ENCODE measurements at regions not wholly inside any gene's neighbourhood (a gene's known extent, or its start where the extent isn't known, plus 50 kb on each side); places are given as distances from the start of the nearest gene placed in this dataset.
"Not testable (repeated sequence)": the region's sequence is repeated elsewhere in the genome, so short reads cannot be mapped to it uniquely, and the experiment has no call there.

GRCh38 chr21:6526213-6526612 lies 3995.2 kb upstream of the TPTE start:
- not testable (repeated sequence) for H3K36me3 ChIP-seq (replicated peaks in 1 of 2; ENCODE audit: control insufficient read depth in 2 of 2, insufficient read depth in 2 of 2, low read length in 2 of 2); H3K9ac ChIP-seq (ENCODE audit: low read depth, low read length, poor library complexity); H2BK12ac ChIP-seq (ENCODE audit: low read length); H3K9me3 ChIP-seq (replicated peaks in 1 of 2; ENCODE audit: control insufficient read depth in 2 of 2, insufficient read depth in 1 of 2, low read depth in 1 of 2, low read length in 2 of 2); H3K4me2 ChIP-seq (ENCODE audit: insufficient read depth, low read length, poor library complexity, severe bottlenecking); H3K18ac ChIP-seq (ENCODE audit: low read length); H2BK5ac ChIP-seq (ENCODE audit: low read length); DNase-seq (ENCODE audit: low spot score); H3K23ac ChIP-seq (ENCODE audit: low read depth, low read length, poor library complexity); H3K14ac ChIP-seq (ENCODE audit: low read length); H3K4me3 ChIP-seq (ENCODE audit: low read length in 2 of 2); H2AK5ac ChIP-seq (ENCODE audit: low read depth, low read length); H3K4me1 ChIP-seq (ENCODE audit: control insufficient read depth in 2 of 2, insufficient read depth in 1 of 2, low read depth in 1 of 2, low read length in 2 of 2); H3K27me3 ChIP-seq (ENCODE audit: control insufficient read depth in 3 of 3, insufficient read depth in 3 of 3, low read depth in 1 of 3, low read length in 3 of 3); H2BK120ac ChIP-seq (ENCODE audit: low read depth, low read length); H3K4ac ChIP-seq (ENCODE audit: low read length); H2AFZ ChIP-seq (ENCODE audit: low read length); H3K79me1 ChIP-seq (ENCODE audit: low read depth, low read length); H3K27ac ChIP-seq (replicated peaks; ENCODE audit: low read length); H4K91ac ChIP-seq (ENCODE audit: low read depth, low read length, poor library complexity); H4K8ac ChIP-seq (ENCODE audit: low read depth, low read length); H2BK15ac ChIP-seq (ENCODE audit: low read length)
- no CpG with 5 or more reads among the region's 10 CpGs for WGBS, 2 donors (ENCODE audit: extremely low coverage in 2 of 2, insufficient read length in 2 of 2, insufficient replicate concordance in 1 of 2)

- H2BK12ac ChIP-seq (ENCODE audit: low read length); H3K27me3 ChIP-seq (ENCODE audit: control insufficient read depth in 3 of 3, insufficient read depth in 3 of 3, low read depth in 1 of 3, low read length in 3 of 3); H2BK15ac ChIP-seq (ENCODE audit: low read length); H3K18ac ChIP-seq (ENCODE audit: low read length); H3K23ac ChIP-seq (ENCODE audit: low read depth, low read length, poor library complexity); H3K79me1 ChIP-seq (ENCODE audit: low read depth, low read length); H3K9ac ChIP-seq (ENCODE audit: low read depth, low read length, poor library complexity); H3K4ac ChIP-seq (ENCODE audit: low read length); DNase-seq (ENCODE audit: low spot score); H3K9me3 ChIP-seq (replicated peaks in 1 of 2; ENCODE audit: control insufficient read depth in 2 of 2, insufficient read depth in 1 of 2, low read depth in 1 of 2, low read length in 2 of 2); H4K8ac ChIP-seq (ENCODE audit: low read depth, low read length); H3K4me2 ChIP-seq (ENCODE audit: insufficient read depth, low read length, poor library complexity, severe bottlenecking); H2BK5ac ChIP-seq (ENCODE audit: low read length); H4K91ac ChIP-seq (ENCODE audit: low read depth, low read length, poor library complexity); H2AFZ ChIP-seq (ENCODE audit: low read length); H3K14ac ChIP-seq (ENCODE audit: low read length); H3K36me3 ChIP-seq (replicated peaks in 1 of 2; ENCODE audit: control insufficient read depth in 2 of 2, insufficient read depth in 2 of 2, low read length in 2 of 2); H3K4me1 ChIP-seq (ENCODE audit: control insufficient read depth in 2 of 2, insufficient read depth in 1 of 2, low read depth in 1 of 2, low read length in 2 of 2); H3K27ac ChIP-seq (replicated peaks; ENCODE audit: low read length); H2BK120ac ChIP-seq (ENCODE audit: low read depth, low read length); H2AK5ac ChIP-seq (ENCODE audit: low read depth, low read length); H3K4me3 ChIP-seq (ENCODE audit: low read length in 2 of 2): not testable (repeated sequence)
- no CpG with 5 or more reads among the region's 8 CpGs for WGBS, 2 donors (ENCODE audit: extremely low coverage in 2 of 2, insufficient read length in 2 of 2, insufficient replicate concordance in 1 of 2)
Observed at GRCh38 chr21:6530655-6531054, 3990.7 kb upstream of the TPTE start.

- H2BK12ac ChIP-seq (ENCODE audit: low read length); H2BK120ac ChIP-seq (ENCODE audit: low read depth, low read length); H3K23ac ChIP-seq (ENCODE audit: low read depth, low read length, poor library complexity); H3K4me1 ChIP-seq (ENCODE audit: control insufficient read depth in 2 of 2, insufficient read depth in 1 of 2, low read depth in 1 of 2, low read length in 2 of 2); H2BK5ac ChIP-seq (ENCODE audit: low read length); H3K14ac ChIP-seq (ENCODE audit: low read length); H3K4ac ChIP-seq (ENCODE audit: low read length); H3K18ac ChIP-seq (ENCODE audit: low read length); H3K79me1 ChIP-seq (ENCODE audit: low read depth, low read length); H3K9ac ChIP-seq (ENCODE audit: low read depth, low read length, poor library complexity); H2AK5ac ChIP-seq (ENCODE audit: low read depth, low read length); H4K8ac ChIP-seq (ENCODE audit: low read depth, low read length); H3K4me2 ChIP-seq (ENCODE audit: insufficient read depth, low read length, poor library complexity, severe bottlenecking); H2BK15ac ChIP-seq (ENCODE audit: low read length); H3K36me3 ChIP-seq (replicated peaks in 1 of 2; ENCODE audit: control insufficient read depth in 2 of 2, insufficient read depth in 2 of 2, low read length in 2 of 2); H2AFZ ChIP-seq (ENCODE audit: low read length); DNase-seq (ENCODE audit: low spot score); H3K27me3 ChIP-seq (ENCODE audit: control insufficient read depth in 3 of 3, insufficient read depth in 3 of 3, low read depth in 1 of 3, low read length in 3 of 3); H3K9me3 ChIP-seq (replicated peaks in 1 of 2; ENCODE audit: control insufficient read depth in 2 of 2, insufficient read depth in 1 of 2, low read depth in 1 of 2, low read length in 2 of 2); H4K91ac ChIP-seq (ENCODE audit: low read depth, low read length, poor library complexity); H3K27ac ChIP-seq (replicated peaks; ENCODE audit: low read length); H3K4me3 ChIP-seq (ENCODE audit: low read length in 2 of 2): not testable (repeated sequence)
- WGBS, 2 donors (ENCODE audit: extremely low coverage in 2 of 2, insufficient read length in 2 of 2, insufficient replicate concordance in 1 of 2) = no CpG with 5 or more reads among the region's 25 CpGs
Observed at GRCh38 chr21:6533261-6533660, 3988.1 kb upstream of the TPTE start.

GRCh38 chr21:6538320-6538719 lies 3983.1 kb upstream of the TPTE start:
- not testable (repeated sequence) for H2AFZ ChIP-seq (ENCODE audit: low read length); H3K4me2 ChIP-seq (ENCODE audit: insufficient read depth, low read length, poor library complexity, severe bottlenecking); H2BK12ac ChIP-seq (ENCODE audit: low read length); H3K27me3 ChIP-seq (ENCODE audit: control insufficient read depth in 3 of 3, insufficient read depth in 3 of 3, low read depth in 1 of 3, low read length in 3 of 3); H3K9me3 ChIP-seq (replicated peaks in 1 of 2; ENCODE audit: control insufficient read depth in 2 of 2, insufficient read depth in 1 of 2, low read depth in 1 of 2, low read length in 2 of 2); H3K27ac ChIP-seq (replicated peaks; ENCODE audit: low read length); H3K9ac ChIP-seq (ENCODE audit: low read depth, low read length, poor library complexity); H3K4me1 ChIP-seq (ENCODE audit: control insufficient read depth in 2 of 2, insufficient read depth in 1 of 2, low read depth in 1 of 2, low read length in 2 of 2); H4K91ac ChIP-seq (ENCODE audit: low read depth, low read length, poor library complexity); H4K8ac ChIP-seq (ENCODE audit: low read depth, low read length); H2AK5ac ChIP-seq (ENCODE audit: low read depth, low read length); H2BK5ac ChIP-seq (ENCODE audit: low read length); H3K14ac ChIP-seq (ENCODE audit: low read length); H3K23ac ChIP-seq (ENCODE audit: low read depth, low read length, poor library complexity); H2BK15ac ChIP-seq (ENCODE audit: low read length); H2BK120ac ChIP-seq (ENCODE audit: low read depth, low read length); DNase-seq (ENCODE audit: low spot score); H3K36me3 ChIP-seq (replicated peaks in 1 of 2; ENCODE audit: control insufficient read depth in 2 of 2, insufficient read depth in 2 of 2, low read length in 2 of 2); H3K4me3 ChIP-seq (ENCODE audit: low read length in 2 of 2); H3K18ac ChIP-seq (ENCODE audit: low read length); H3K79me1 ChIP-seq (ENCODE audit: low read depth, low read length); H3K4ac ChIP-seq (ENCODE audit: low read length)
- WGBS, 2 donors (ENCODE audit: extremely low coverage in 2 of 2, insufficient read length in 2 of 2, insufficient replicate concordance in 1 of 2) = no CpG with 5 or more reads among the region's 12 CpGs
